ENCODE measurements at regions not wholly inside any gene's neighbourhood (a gene's known extent, or its start where the extent isn't known, plus 50 kb on each side); places are given as distances from the start of the nearest gene placed in this dataset.

DNA sequence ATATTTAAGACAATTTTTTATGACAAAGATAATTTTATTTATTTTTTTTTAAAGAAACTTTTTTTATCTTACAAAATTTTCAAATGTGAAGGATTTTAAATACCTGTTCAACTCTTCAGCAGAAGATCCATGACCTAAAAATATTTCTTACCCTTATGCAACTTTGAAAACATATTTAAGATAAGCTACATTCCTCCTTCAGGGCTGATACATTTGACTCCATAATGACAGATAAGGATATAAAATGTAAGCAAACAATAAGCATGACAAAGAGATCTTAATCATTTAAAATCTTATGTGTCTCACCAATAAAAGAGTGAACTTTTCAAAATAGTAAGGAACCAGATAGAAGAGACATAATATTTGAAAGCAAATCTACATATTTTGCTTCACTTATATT, 1138.2 kb upstream of the CDH18 start:
- H3K9me3 ChIP-seq (ENCODE audit: insufficient read depth, low read depth, low read length), result no peaks in the 10 kb centered on the region
- Mint-ChIP-seq H3K27me3 (ENCODE audit: low read depth, unreplicated experiment) (no peaks in the 10 kb centered on the region), H3K36me3 (ENCODE audit: low read depth, unreplicated experiment) (no peaks in the 10 kb centered on the region), H3K4me3 (ENCODE audit: unreplicated experiment) (no peak overlapping the region), H3K27ac (ENCODE audit: unreplicated experiment) (no peak overlapping the region), H3K9me3 (ENCODE audit: unreplicated experiment) (no peaks in the 10 kb centered on the region), H3K4me1 (ENCODE audit: low read depth, unreplicated experiment) (no peaks in the 10 kb centered on the region)
- H3K4me2 ChIP-seq (ENCODE audit: low read length), result no peak overlapping the region
- H3K79me2 ChIP-seq (ENCODE audit: insufficient read depth, low read length), result no peaks in the 10 kb centered on the region
- H4K20me1 ChIP-seq (ENCODE audit: insufficient read depth, low read length), result no peaks in the 10 kb centered on the region
- FAIRE-seq (no peak), DNase-seq (ENCODE audit: low read depth) (no peak)
- no peak overlapping the region for H3K4me3 ChIP-seq (ENCODE audit: insufficient read depth, low read depth, low read length)
- no peak overlapping the region for H3K9ac ChIP-seq (ENCODE audit: low read length)
- H3K4me1 ChIP-seq (ENCODE audit: insufficient read depth, low read length), result no peaks in the 10 kb centered on the region
- no peaks in the 10 kb centered on the region for H3K27me3 ChIP-seq (ENCODE audit: insufficient read depth, low read length)
- H2AFZ ChIP-seq (ENCODE audit: low read depth, low read length), result no peak overlapping the region
- no peak overlapping the region for H3K27ac ChIP-seq (ENCODE audit: low read depth, low read length)
- no peak for TF ChIP-seq EZH2 (IDR thresholded peaks at IDR 0.05; ENCODE audit: insufficient read depth, low read length)
- TF ChIP-seq, protein P1, sequence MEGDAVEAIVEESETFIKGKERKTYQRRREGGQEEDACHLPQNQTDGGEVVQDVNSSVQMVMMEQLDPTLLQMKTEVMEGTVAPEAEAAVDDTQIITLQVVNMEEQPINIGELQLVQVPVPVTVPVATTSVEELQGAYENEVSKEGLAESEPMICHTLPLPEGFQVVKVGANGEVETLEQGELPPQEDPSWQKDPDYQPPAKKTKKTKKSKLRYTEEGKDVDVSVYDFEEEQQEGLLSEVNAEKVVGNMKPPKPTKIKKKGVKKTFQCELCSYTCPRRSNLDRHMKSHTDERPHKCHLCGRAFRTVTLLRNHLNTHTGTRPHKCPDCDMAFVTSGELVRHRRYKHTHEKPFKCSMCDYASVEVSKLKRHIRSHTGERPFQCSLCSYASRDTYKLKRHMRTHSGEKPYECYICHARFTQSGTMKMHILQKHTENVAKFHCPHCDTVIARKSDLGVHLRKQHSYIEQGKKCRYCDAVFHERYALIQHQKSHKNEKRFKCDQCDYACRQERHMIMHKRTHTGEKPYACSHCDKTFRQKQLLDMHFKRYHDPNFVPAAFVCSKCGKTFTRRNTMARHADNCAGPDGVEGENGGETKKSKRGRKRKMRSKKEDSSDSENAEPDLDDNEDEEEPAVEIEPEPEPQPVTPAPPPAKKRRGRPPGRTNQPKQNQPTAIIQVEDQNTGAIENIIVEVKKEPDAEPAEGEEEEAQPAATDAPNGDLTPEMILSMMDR (IDR thresholded peaks at IDR 0.05; ENCODE audit: insufficient read depth, low read depth, low read length), result no peak
- H3K36me3 ChIP-seq (ENCODE audit: insufficient read depth, low read length), result no peaks in the 10 kb centered on the region

GRCh38 chr5:21125238-21125983, 1137.4 kb upstream of the CDH18 start:
- Histone ChIP-seq H3K36me3 (ENCODE audit: insufficient read depth, low read length) (no peaks in the 10 kb centered on the region), H3K79me2 (ENCODE audit: insufficient read depth, low read length) (no peaks in the 10 kb centered on the region), H3K9me3 (ENCODE audit: insufficient read depth, low read depth, low read length) (no peaks in the 10 kb centered on the region), H3K4me1 (ENCODE audit: insufficient read depth, low read length) (no peaks in the 10 kb centered on the region), H3K4me3 (ENCODE audit: insufficient read depth, low read depth, low read length) (no peak overlapping the region), H3K27me3 (ENCODE audit: insufficient read depth, low read length) (no peaks in the 10 kb centered on the region), H3K9ac (ENCODE audit: low read length) (no peak overlapping the region), H2AFZ (ENCODE audit: low read depth, low read length) (no peak overlapping the region), H3K27ac (ENCODE audit: low read depth, low read length) (no peak overlapping the region), H4K20me1 (ENCODE audit: insufficient read depth, low read length) (no peaks in the 10 kb centered on the region), H3K4me2 (ENCODE audit: low read length) (no peak overlapping the region)
- TF ChIP-seq, protein P1 (IDR thresholded peaks at IDR 0.05; ENCODE audit: insufficient read depth, low read depth, low read length), result no peak
- no peak for TF ChIP-seq EZH2 (IDR thresholded peaks at IDR 0.05; ENCODE audit: insufficient read depth, low read length)
- Mint-ChIP-seq H3K9me3 (ENCODE audit: unreplicated experiment) (no peaks in the 10 kb centered on the region), H3K4me3 (ENCODE audit: unreplicated experiment) (no peak overlapping the region), H3K36me3 (ENCODE audit: low read depth, unreplicated experiment) (no peaks in the 10 kb centered on the region), H3K4me1 (ENCODE audit: low read depth, unreplicated experiment) (no peaks in the 10 kb centered on the region), H3K27ac (ENCODE audit: unreplicated experiment) (no peak overlapping the region), H3K27me3 (ENCODE audit: low read depth, unreplicated experiment) (no peaks in the 10 kb centered on the region)
- FAIRE-seq (no peak), DNase-seq (ENCODE audit: low read depth) (no peak)

- Histone ChIP-seq H3K27ac (ENCODE audit: low read depth, low read length) (no peak overlapping the region), H3K4me3 (ENCODE audit: insufficient read depth, low read depth, low read length) (no peak overlapping the region), H3K9me3 (ENCODE audit: insufficient read depth, low read depth, low read length) (no peaks in the 10 kb centered on the region), H3K4me2 (ENCODE audit: low read length) (no peak overlapping the region), H3K79me2 (ENCODE audit: insufficient read depth, low read length) (no peaks in the 10 kb centered on the region), H3K27me3 (ENCODE audit: insufficient read depth, low read length) (no peaks in the 10 kb centered on the region), H2AFZ (ENCODE audit: low read depth, low read length) (no peak overlapping the region), H3K36me3 (ENCODE audit: insufficient read depth, low read length) (no peaks in the 10 kb centered on the region), H3K4me1 (ENCODE audit: insufficient read depth, low read length) (no peaks in the 10 kb centered on the region), H3K9ac (ENCODE audit: low read length) (no peak overlapping the region), H4K20me1 (ENCODE audit: insufficient read depth, low read length) (no peaks in the 10 kb centered on the region)
- Mint-ChIP-seq H3K9me3 (ENCODE audit: unreplicated experiment) (no peaks in the 10 kb centered on the region), H3K4me1 (ENCODE audit: low read depth, unreplicated experiment) (no peaks in the 10 kb centered on the region), H3K27ac (ENCODE audit: unreplicated experiment) (no peak overlapping the region), H3K36me3 (ENCODE audit: low read depth, unreplicated experiment) (no peaks in the 10 kb centered on the region), H3K27me3 (ENCODE audit: low read depth, unreplicated experiment) (peaks cover 7% of the 10 kb centered on the region), H3K4me3 (ENCODE audit: unreplicated experiment) (no peak overlapping the region)
- DNase-seq (ENCODE audit: low read depth) (peak; percentile 64), FAIRE-seq (no peak)
- TF ChIP-seq, protein P1 (IDR thresholded peaks at IDR 0.05; ENCODE audit: insufficient read depth, low read depth, low read length), result no peak
- TF ChIP-seq EZH2 (IDR thresholded peaks at IDR 0.05; ENCODE audit: insufficient read depth, low read length), result no peak
These were observed 1133.2 kb upstream of the CDH18 start for GRCh38 chr5:21121213-21121612.
